OCI-LY7 (cell line): ENCODE measurements at regions not wholly inside any gene's neighbourhood (a gene's known extent, or its start where the extent isn't known, plus 50 kb on each side); places are given as distances from the start of the nearest gene placed in this dataset.
A peak's percentile ranks its signal among the peaks of the same experiment; 100 is the strongest.

Experiments used
- BruUV-seq: library from RNA; stranded (reverse); fragments of 400-500 nt; replicated peaks from 2 replicates; lab custom pipeline; 2021; lab: Mats Ljungman, UMichigan
- CTCF ChIA-PET: fragments of 300-600 bp; sonication (Branson Sonifier 250); formaldehyde crosslinking; loops from one replicate; lab custom pipeline; 2022; ENCODE audit warnings: antibody characterized with exemption; ENCODE audit not compliant: unreplicated experiment; lab: Charles Lee
- POLR2A ChIA-PET: fragments of 300-600 bp; sonication (Branson Sonifier 250); formaldehyde crosslinking; loops from one replicate; lab custom pipeline; 2022; ENCODE audit warnings: antibody characterized with exemption; lab: Charles Lee
- DNase-seq: peaks from one replicate; pipeline ENCODE4 v3.0.0-alpha.2; 2015; ENCODE audit warnings: low spot score
- H2AFZ ChIP-seq: fragments of 200-600 bp; sonication (generic), shearing (Covaris generic); 2 replicates; pipeline ENCODE4 v1.6.1; 2014; ENCODE audit warnings: mild to moderate bottlenecking, antibody characterized with exemption, low read length, moderate library complexity
- H3K27ac ChIP-seq: fragments of 200-600 bp; sonication (generic); 2 replicates; pipeline ENCODE4 v1.5.1; 2014; ENCODE audit warnings: mixed run types, low read depth, mild to moderate bottlenecking, moderate library complexity, low read length, inconsistent platforms; ENCODE audit not compliant: poor library complexity, severe bottlenecking
- H3K36me3 ChIP-seq: fragments of 200-600 bp; sonication (generic); 2 replicates; pipeline ENCODE4 v1.6.1; 2014; ENCODE audit warnings: mild to moderate bottlenecking, antibody characterized with exemption, low read length, moderate library complexity, mixed read lengths; ENCODE audit not compliant: insufficient read depth
- H3K4me1 ChIP-seq: fragments of 200-600 bp; sonication (generic); 2 replicates; pipeline ENCODE4 v1.5.1; 2014; ENCODE audit warnings: mild to moderate bottlenecking, low read length; ENCODE audit not compliant: insufficient read depth, poor library complexity, severe bottlenecking
- H3K4me2 ChIP-seq: fragments of 200-600 bp; sonication (generic); 2 replicates; pipeline ENCODE4 v1.6.1; 2014; ENCODE audit warnings: mild to moderate bottlenecking, low read length
- H3K4me3 ChIP-seq: fragments of 200-600 bp; sonication (generic); 2 replicates; pipeline ENCODE4 v1.5.1; 2014; ENCODE audit warnings: mild to moderate bottlenecking, low read depth, low read length; ENCODE audit not compliant: poor library complexity, severe bottlenecking
- H3K79me2 ChIP-seq: fragments of 200-600 bp; sonication (generic); 2 replicates; pipeline ENCODE4 v1.6.1; 2016; ENCODE audit warnings: low read depth, mild to moderate bottlenecking, low read length, moderate library complexity, mixed read lengths; ENCODE audit not compliant: insufficient read depth
- H3K9me2 ChIP-seq: fragments of 200-600 bp; sonication (generic); 2 replicates; pipeline ENCODE4 v1.6.1; 2016; ENCODE audit warnings: mild to moderate bottlenecking, low read length, mixed read lengths; ENCODE audit not compliant: insufficient read depth
- H3K9me3 ChIP-seq: fragments of 200-600 bp; sonication (generic); 2 replicates; pipeline ENCODE4 v1.6.1; 2014; ENCODE audit warnings: mild to moderate bottlenecking, mixed run types, low read length, mixed read lengths
- H4K20me1 ChIP-seq: fragments of 200-600 bp; sonication (generic); 2 replicates; pipeline ENCODE4 v1.6.1; 2014; ENCODE audit warnings: mild to moderate bottlenecking, antibody characterized with exemption, low read length, moderate library complexity, mixed read lengths; ENCODE audit not compliant: insufficient read depth
- CTCF ChIP-seq: fragments of 200-600 bp; sonication (generic); conservative IDR thresholded peaks from 2 replicates; pipeline ENCODE4 v1.5.1; 2014; ENCODE audit warnings: mild to moderate bottlenecking, antibody characterized with exemption, low read length, moderate library complexity, mixed read lengths
- EZH2phosphoT487 ChIP-seq: fragments of 200-600 bp; sonication (generic); IDR thresholded peaks from 2 replicates; pipeline ENCODE4 v1.6.1; 2018; ENCODE audit warnings: low read depth, borderline replicate concordance, mild to moderate bottlenecking, mixed run types, antibody characterized with exemption, low read length, moderate library complexity, mixed read lengths
- intact Hi-C: fragments of 100-400 bp; cut with micrococcal nuclease; formaldehyde crosslinking; loops from one replicate; pipeline ENCODE4 v1.10.0; 2022; ENCODE audit not compliant: unreplicated experiment

GRCh38 chr3:96677156-96677555 is 137.2 kb upstream of the EPHA6 start:
- no TSS peak for BruUV-seq
- TF ChIP-seq CTCF = no peak
- no peak for TF ChIP-seq EZH2phosphoT487
- POLR2A ChIA-PET = interaction anchor here (1.1 kb wide), 1 partner anchor 1264 kb away, joined by 3 read pairs; no protein-coding TSS in a partner anchor
- Histone ChIP-seq H3K27ac (no peak overlapping the region), H3K4me2 (no peak overlapping the region), H4K20me1 (no peaks in the 10 kb centered on the region), H3K36me3 (no peaks in the 10 kb centered on the region), H3K4me3 (no peak overlapping the region), H3K79me2 (no peaks in the 10 kb centered on the region), H3K4me1 (no peaks in the 10 kb centered on the region), H3K9me2 (no peaks in the 10 kb centered on the region), H3K9me3 (no peaks in the 10 kb centered on the region), H2AFZ (no peak overlapping the region)
- intact Hi-C loops = no loop called here
- DNase-seq = no peak
- CTCF ChIA-PET = no interaction called here

- TF ChIP-seq CTCF (no peak), EZH2phosphoT487 (no peak)
- Histone ChIP-seq H3K36me3 (no peaks in the 10 kb centered on the region), H3K79me2 (no peaks in the 10 kb centered on the region), H4K20me1 (no peaks in the 10 kb centered on the region), H3K4me3 (no peak overlapping the region), H3K27ac (no peak overlapping the region), H3K9me2 (no peaks in the 10 kb centered on the region), H3K4me2 (no peak overlapping the region), H2AFZ (no peak overlapping the region), H3K4me1 (no peaks in the 10 kb centered on the region), H3K9me3 (no peaks in the 10 kb centered on the region)
- CTCF ChIA-PET = no interaction called here
- intact Hi-C loops = no loop called here
- POLR2A ChIA-PET = no interaction called here
- DNase-seq = no peak
- no TSS peak for BruUV-seq
Measured at GRCh38 chr3:96678325-96678724, 136.1 kb upstream of the EPHA6 start.

- no peaks in the 10 kb centered on the region for H3K9me2 ChIP-seq
- no peak overlapping the region for H3K27ac ChIP-seq
- POLR2A ChIA-PET = no interaction called here
- H2AFZ ChIP-seq = no peak overlapping the region
- intact Hi-C loops = no loop called here
- no peak overlapping the region for H3K4me2 ChIP-seq
- no TSS peak for BruUV-seq
- no peaks in the 10 kb centered on the region for H3K79me2 ChIP-seq
- no peak for DNase-seq
- CTCF ChIA-PET = no interaction called here
- no peaks in the 10 kb centered on the region for H3K9me3 ChIP-seq
- H4K20me1 ChIP-seq = no peaks in the 10 kb centered on the region
- TF ChIP-seq CTCF = 0 out of 2 replicates have a peak, but pooled peaks have one; percentile 23
- no peak for TF ChIP-seq EZH2phosphoT487
- H3K4me1 ChIP-seq = no peaks in the 10 kb centered on the region
- H3K4me3 ChIP-seq = no peak overlapping the region
- H3K36me3 ChIP-seq = no peaks in the 10 kb centered on the region
Measured at GRCh38 chr3:96700322-96701315, 113.8 kb upstream of the EPHA6 start.
